Glomerular visceral epithelial cell (primary cell): ENCODE measurements at regions not wholly inside any gene's neighbourhood (a gene's known extent, or its start where the extent isn't known, plus 50 kb on each side); places are given as distances from the start of the nearest gene placed in this dataset.
"Not testable (repeated sequence)": the region's sequence is repeated elsewhere in the genome, so short reads cannot be mapped to it uniquely, and the experiment has no call there.

ENCODE experiments used
- DNase-seq: peaks from one replicate; pipeline ENCODE4 v3.0.0-alpha.2; 2016; ENCODE audit errors: extremely low spot score

- peak; percentile 16 for DNase-seq
Measured at GRCh38 chr2:137886083-137886831, 78.0 kb upstream of the HNMT start.

GRCh38 chr2:137888845-137889244 lies 75.4 kb upstream of the HNMT start:
- peak; percentile 35 for DNase-seq

GRCh38 chr2:137892739-137893138 lies 71.5 kb upstream of the HNMT start:
- DNase-seq = no peak

- no peak for DNase-seq
Measured at GRCh38 chr2:137893145-137893544, 71.1 kb upstream of the HNMT start.

- DNase-seq = no peak
Measured at GRCh38 chr2:137896467-137896866, 67.8 kb upstream of the HNMT start.

GRCh38 chr2:137897082-137897481 lies 67.2 kb upstream of the HNMT start:
- DNase-seq = no peak

GRCh38 chr2:137900421-137901141 lies 63.7 kb upstream of the HNMT start:
- no peak for DNase-seq

GRCh38 chr2:137910641-137911040 lies 53.6 kb upstream of the HNMT start:
- DNase-seq = peak; percentile 38

GRCh38 chr2:137912371-137912770 lies 51.9 kb upstream of the HNMT start:
- DNase-seq = no peak

GRCh38 chr2:137913169-137913568 lies 51.1 kb upstream of the HNMT start:
- no peak for DNase-seq

GRCh38 chr2:137913648-137914047 lies 50.6 kb upstream of the HNMT start:
- not testable (repeated sequence) for DNase-seq
